GM12878 (cell line): ENCODE measurements at regions not wholly inside any gene's neighbourhood (a gene's known extent, or its start where the extent isn't known, plus 50 kb on each side); places are given as distances from the start of the nearest gene placed in this dataset.
A peak's percentile ranks its signal among the peaks of the same experiment; 100 is the strongest.

Experiments used
- ATAC-seq: fragments of 200-7000 bp; cut with Tn5 transposase; 3 replicates; pipeline ENCODE4 v1.9.1; 2020; ENCODE audit warnings: mild to moderate bottlenecking, moderate library complexity
- BruUV-seq: library from RNA; stranded (reverse); fragments of 400-500 nt; replicated peaks from 2 replicates; lab custom pipeline; 2021; lab: Mats Ljungman, UMichigan
- CTCF ChIA-PET: fragments of 300-600 bp; sonication (Branson Sonifier 250); formaldehyde crosslinking; extraction: SDS; loops from one replicate; lab custom pipeline; 2021; ENCODE audit warnings: inconsistent platforms; lab: Yijun Ruan, JAX
- POLR2A ChIA-PET: fragments of 350-600 bp; formaldehyde crosslinking; extraction: SDS; loops from one replicate; lab custom pipeline; 2021; ENCODE audit warnings: inconsistent platforms; lab: Charles Lee
- RAD21 ChIA-PET: fragments of 300-600 bp; sonication (Branson Sonifier 250); formaldehyde crosslinking; loops from one replicate; lab custom pipeline; 2023; ENCODE audit warnings: antibody characterized with exemption; ENCODE audit not compliant: unreplicated experiment; lab: Charles Lee
- SMC1A ChIA-PET: fragments of 300-600 bp; sonication (Branson Sonifier 250); formaldehyde crosslinking; loops from one replicate; lab custom pipeline; 2023; ENCODE audit not compliant: unreplicated experiment, uncharacterized antibody; lab: Charles Lee
- DNase-seq: peaks from one replicate; pipeline ENCODE4 v3.0.0-alpha.2; 2011; ENCODE audit warnings: low read depth, low spot score
- FAIRE-seq: peaks from 3 replicates; lab custom pipeline; 2011; peaks lifted over from hg19 to GRCh38; lab: Jason Lieb, UNC
- H2AFZ ChIP-seq: 2 replicates; pipeline ENCODE4 v1.6.0; 2011; ENCODE audit warnings: low read depth, low read length, control low read depth; ENCODE audit not compliant: control insufficient read depth
- H3K27ac ChIP-seq: 2 replicates; pipeline ENCODE4 v1.5.1; 2011; ENCODE audit warnings: control low read depth; ENCODE audit not compliant: control insufficient read depth, insufficient read depth
- H3K27me3 ChIP-seq, 2 experiments: replicated peaks in 1 of 2; 2 replicates each; pipeline versions ENCODE4 v1.6.0 to v1.6.1; 2011; ENCODE audit warnings: low read length in 1 of 2; ENCODE audit not compliant: control insufficient read depth in 2 of 2, insufficient read depth in 2 of 2
- H3K36me3 ChIP-seq, 2 experiments: 2 replicates each; pipeline ENCODE4 v1.5.1; 2011; ENCODE audit warnings: low read length in 1 of 2; ENCODE audit not compliant: control insufficient read depth in 2 of 2, insufficient read depth in 2 of 2
- H3K4me1 ChIP-seq: 2 replicates; pipeline ENCODE4 v1.6.1; 2011; ENCODE audit warnings: mild to moderate bottlenecking, low read length, moderate library complexity, mixed read lengths; ENCODE audit not compliant: control insufficient read depth, insufficient read depth
- H3K4me2 ChIP-seq: 2 replicates; pipeline ENCODE4 v1.6.0; 2011; ENCODE audit warnings: control low read depth; ENCODE audit not compliant: control insufficient read depth, insufficient read depth
- H3K4me3 ChIP-seq: fragments of 200-600 bp; sonication (generic); 2 replicates; pipeline ENCODE4 v1.5.1; 2016
- H3K79me2 ChIP-seq: 2 replicates; pipeline ENCODE4 v1.6.0; 2011; ENCODE audit warnings: low read length; ENCODE audit not compliant: control insufficient read depth, insufficient read depth
- H3K9ac ChIP-seq: 2 replicates; pipeline ENCODE4 v1.8.0; 2011; ENCODE audit warnings: low read length, control low read depth, mixed read lengths; ENCODE audit not compliant: control insufficient read depth, insufficient read depth
- H3K9me3 ChIP-seq: replicated peaks from 3 replicates; pipeline ENCODE4 v1.5.1; 2011; ENCODE audit warnings: mild to moderate bottlenecking, low read length; ENCODE audit not compliant: control insufficient read depth, insufficient read depth
- H4K20me1 ChIP-seq: 2 replicates; pipeline ENCODE4 v1.6.0; 2011; ENCODE audit not compliant: control insufficient read depth, insufficient read depth
- CEBPB ChIP-seq, 2 experiments: fragments of 150-350 bp in 1 of 2; IDR thresholded peaks; 2 replicates each; pipeline ENCODE4 v1.6.1; 2012 to 2014; ENCODE audit warnings: low read depth in 2 of 2, low read length in 2 of 2, borderline replicate concordance in 1 of 2, inconsistent platforms in 1 of 2
- IKZF2 ChIP-seq, 2 experiments: fragments of 450-650 bp; IDR thresholded peaks; 2 replicates each; pipeline ENCODE4 v1.6.1; 2017; ENCODE audit warnings: mild to moderate bottlenecking in 2 of 2, moderate library complexity in 2 of 2
- MEF2B ChIP-seq: fragments of 450-650 bp; IDR thresholded peaks from 2 replicates; pipeline ENCODE4 v1.6.1; 2018; ENCODE audit warnings: mild to moderate bottlenecking, moderate library complexity; ENCODE audit not compliant: partially characterized antibody, poor library complexity, severe bottlenecking
- NFIC ChIP-seq: IDR thresholded peaks from 2 replicates; pipeline ENCODE4 v1.6.1; 2012; ENCODE audit warnings: low read depth, mild to moderate bottlenecking, inconsistent platforms, low read length, moderate library complexity
- POLR2A ChIP-seq: IDR thresholded peaks from 2 replicates; pipeline ENCODE4 v1.6.1; 2011; ENCODE audit warnings: low read depth, mild to moderate bottlenecking, low read length
- SMARCA5 ChIP-seq: fragments of 450-650 bp; IDR thresholded peaks from 2 replicates; pipeline ENCODE4 v1.6.1; 2017; ENCODE audit warnings: mild to moderate bottlenecking
- ZNF207 ChIP-seq: fragments of 450-650 bp; IDR thresholded peaks from 2 replicates; pipeline ENCODE4 v1.6.1; 2014; ENCODE audit warnings: antibody characterized with exemption, mild to moderate bottlenecking, borderline replicate concordance
- ZNF217 ChIP-seq: fragments of 450-650 bp; IDR thresholded peaks from 2 replicates; pipeline ENCODE4 v1.6.1; 2017; ENCODE audit warnings: antibody characterized with exemption, mild to moderate bottlenecking
- WGBS: methylation state at CpG from one replicate; pipeline ENCODE4 v1.1.6; 2016; ENCODE audit warnings: low lambda C conversion rate; ENCODE audit not compliant: insufficient replicate concordance, insufficient coverage; ENCODE audit errors: missing lambda C conversion rate; 5-methylcytosine and 5-hydroxymethylcytosine counted together
- in situ Hi-C: fragments of 300-500 bp; cut with MboI; formaldehyde crosslinking; loops from 9 replicates; pipeline ENCODE4 v1.14.3; 2018; ENCODE audit warnings: mixed read lengths
- intact Hi-C: fragments of 100-400 bp; cut with micrococcal nuclease; formaldehyde crosslinking; loops from one replicate; pipeline ENCODE4 v1.14.2; 2022; ENCODE audit not compliant: unreplicated experiment
- TF ChIP-seq, protein P1 (sequence below), 3 experiments: IDR thresholded peaks in 2 of 3; conservative IDR thresholded peaks in 1 of 3; 2 replicates each; pipeline ENCODE4 v1.5.1; 2011; ENCODE audit warnings: low read depth in 3 of 3, low read length in 3 of 3, mild to moderate bottlenecking in 3 of 3, control low read depth in 2 of 3, moderate library complexity in 2 of 3, inconsistent platforms in 1 of 3, mixed read lengths in 1 of 3; ENCODE audit not compliant: control insufficient read depth in 2 of 3, insufficient read depth in 1 of 3; ENCODE audit errors: extremely low read depth in 1 of 3

DNA sequence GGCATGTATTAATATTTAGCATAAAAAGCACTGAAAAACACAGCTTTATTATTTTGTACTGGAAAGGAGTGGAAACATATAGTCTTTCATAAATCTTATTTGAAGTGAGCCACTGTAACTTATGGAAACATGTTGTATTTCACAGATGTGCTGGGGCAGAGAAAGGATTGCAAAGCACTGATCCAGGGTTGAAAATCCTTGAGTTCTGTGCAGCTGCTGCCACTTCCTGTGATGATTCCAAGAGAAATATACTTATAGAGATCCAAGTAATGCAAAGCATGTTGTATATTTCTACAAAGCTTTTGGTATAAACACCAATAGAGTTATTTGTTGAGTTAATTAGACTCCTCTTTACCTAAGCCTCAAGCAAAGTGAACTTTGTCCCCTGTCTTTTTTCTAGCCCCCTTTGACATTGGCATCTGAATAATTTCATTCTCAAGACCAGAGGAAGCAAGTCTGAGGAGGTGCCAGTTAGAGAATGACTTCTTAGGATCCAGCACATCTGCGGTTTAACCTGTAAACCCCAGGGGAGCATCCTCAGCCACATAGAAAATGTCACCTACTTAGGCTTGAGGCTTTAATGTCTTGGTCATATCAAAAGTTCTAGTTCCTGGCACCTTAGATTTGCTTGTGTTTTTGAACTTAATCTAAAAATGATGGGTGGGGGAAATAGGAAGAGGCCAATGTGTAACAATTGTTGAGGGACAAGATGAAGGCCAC, 173.3 kb downstream of the FASLG start:
- no peak overlapping the region for H3K9ac ChIP-seq
- no peak overlapping the region for H2AFZ ChIP-seq
- POLR2A ChIA-PET: no interaction called here
- no peak for DNase-seq
- H3K27me3 ChIP-seq: peaks cover 0 to 2% of the 10 kb centered on the region in 2 experiments; a peak in 2 of 4 replicates
- H3K4me3 ChIP-seq: no peak overlapping the region
- no peaks in the 10 kb centered on the region for H3K4me1 ChIP-seq
- no peak for ATAC-seq
- BruUV-seq: no TSS peak
- no peaks in the 10 kb centered on the region for H3K9me3 ChIP-seq
- intact Hi-C loops: no loop called here
- H3K36me3 ChIP-seq: no peaks in the 10 kb centered on the region
- RAD21 ChIA-PET: no interaction called here
- no peak for TF ChIP-seq ZNF217
- TF ChIP-seq SMARCA5: no peak
- TF ChIP-seq, protein P1, sequence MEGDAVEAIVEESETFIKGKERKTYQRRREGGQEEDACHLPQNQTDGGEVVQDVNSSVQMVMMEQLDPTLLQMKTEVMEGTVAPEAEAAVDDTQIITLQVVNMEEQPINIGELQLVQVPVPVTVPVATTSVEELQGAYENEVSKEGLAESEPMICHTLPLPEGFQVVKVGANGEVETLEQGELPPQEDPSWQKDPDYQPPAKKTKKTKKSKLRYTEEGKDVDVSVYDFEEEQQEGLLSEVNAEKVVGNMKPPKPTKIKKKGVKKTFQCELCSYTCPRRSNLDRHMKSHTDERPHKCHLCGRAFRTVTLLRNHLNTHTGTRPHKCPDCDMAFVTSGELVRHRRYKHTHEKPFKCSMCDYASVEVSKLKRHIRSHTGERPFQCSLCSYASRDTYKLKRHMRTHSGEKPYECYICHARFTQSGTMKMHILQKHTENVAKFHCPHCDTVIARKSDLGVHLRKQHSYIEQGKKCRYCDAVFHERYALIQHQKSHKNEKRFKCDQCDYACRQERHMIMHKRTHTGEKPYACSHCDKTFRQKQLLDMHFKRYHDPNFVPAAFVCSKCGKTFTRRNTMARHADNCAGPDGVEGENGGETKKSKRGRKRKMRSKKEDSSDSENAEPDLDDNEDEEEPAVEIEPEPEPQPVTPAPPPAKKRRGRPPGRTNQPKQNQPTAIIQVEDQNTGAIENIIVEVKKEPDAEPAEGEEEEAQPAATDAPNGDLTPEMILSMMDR (IDR thresholded peaks at IDR 0.05 in 2 of 3, conservative IDR thresholded peaks at IDR 0.05 in 1 of 3; ENCODE audit: control insufficient read depth in 2 of 3, extremely low read depth in 1 of 3, insufficient read depth in 1 of 3, low read depth in 3 of 3, low read length in 3 of 3): no peak
- TF ChIP-seq MEF2B: peak; percentile 30
- no peak for TF ChIP-seq ZNF207
- 0 out of 4 replicates have a peak, but pooled peaks of 1 of the 2 experiments have one; percentile 14 for TF ChIP-seq IKZF2 (IDR thresholded peaks at IDR 0.05)
- no peak for TF ChIP-seq CEBPB (IDR thresholded peaks at IDR 0.05; ENCODE audit: borderline replicate concordance in 1 of 2, low read depth in 2 of 2, low read length in 2 of 2)
- TF ChIP-seq POLR2A: no peak
- TF ChIP-seq NFIC: no peak
- CTCF ChIA-PET: interaction anchor here (1.2 to 1.7 kb wide), 2 partner anchors 9 to 370 kb away, joined by 3 to 8 read pairs; no protein-coding TSS in a partner anchor
- SMC1A ChIA-PET: interaction anchor here (0.9 to 10.5 kb wide), 3 partner anchors 9 to 370 kb away, joined by 3 to 316 read pairs (median 6); partner anchors contain the start of gene TNFSF4
- H3K4me2 ChIP-seq: no peak overlapping the region
- in situ Hi-C loops: no loop called here
- 0% methylated on average over 1 of the region's 1 CpG for WGBS
- no peak overlapping the region for H3K27ac ChIP-seq
- no peak for FAIRE-seq
- no peaks in the 10 kb centered on the region for H4K20me1 ChIP-seq
- H3K79me2 ChIP-seq: no peaks in the 10 kb centered on the region
